Putamen (tissue), 1 donor: ENCODE measurements at regions not wholly inside any gene's neighbourhood (a gene's known extent, or its start where the extent isn't known, plus 50 kb on each side); places are given as distances from the start of the nearest gene placed in this dataset.

ENCODE experiments used
- DNase-seq: peaks from one replicate; pipeline ENCODE4 v3.0.0-alpha.2; 2016; ENCODE audit warnings: low spot score

GRCh38 chr20:56925082-56925830 is 296.1 kb downstream of the TFAP2C start:
- DNase-seq, result peak; percentile 6

- no peak for DNase-seq
These were observed 296.7 kb downstream of the TFAP2C start for GRCh38 chr20:56925831-56926170.

GRCh38 chr20:56926501-56926900 is 297.4 kb downstream of the TFAP2C start:
- DNase-seq, result no peak

- DNase-seq, result no peak
These were observed 298.0 kb downstream of the TFAP2C start for GRCh38 chr20:56927127-56927526.

- DNase-seq, result no peak
These were observed 298.9 kb downstream of the TFAP2C start for GRCh38 chr20:56928007-56928406.

GRCh38 chr20:56929606-56930005 is 300.5 kb downstream of the TFAP2C start:
- DNase-seq, result no peak

GRCh38 chr20:56930876-56931275 is 301.8 kb downstream of the TFAP2C start:
- DNase-seq, result no peak

GRCh38 chr20:56932575-56933330 is 303.6 kb downstream of the TFAP2C start:
- DNase-seq, result no peak

- no peak for DNase-seq
These were observed 304.2 kb downstream of the TFAP2C start for GRCh38 chr20:56933331-56933698.

- peak; percentile 9 for DNase-seq
These were observed 305.8 kb downstream of the TFAP2C start for GRCh38 chr20:56934888-56935287.

- no peak for DNase-seq
These were observed 311.4 kb downstream of the TFAP2C start for GRCh38 chr20:56940466-56940865.

- DNase-seq, result no peak
These were observed 312.1 kb downstream of the TFAP2C start for GRCh38 chr20:56941101-56941686.

- DNase-seq, result no peak
These were observed 315.1 kb downstream of the TFAP2C start for GRCh38 chr20:56943946-56944945.

- no peak for DNase-seq
These were observed 316.0 kb downstream of the TFAP2C start for GRCh38 chr20:56945057-56945456.

- DNase-seq, result no peak
These were observed 316.8 kb downstream of the TFAP2C start for GRCh38 chr20:56945901-56946300.

GRCh38 chr20:56949318-56949717 is 317.1 kb downstream of the BMP7 start:
- no peak for DNase-seq

- no peak for DNase-seq
These were observed 314.0 kb downstream of the BMP7 start for GRCh38 chr20:56952258-56953047.

- DNase-seq, result no peak
These were observed 313.3 kb downstream of the BMP7 start for GRCh38 chr20:56953048-56953586.

- DNase-seq, result no peak
These were observed 311.6 kb downstream of the BMP7 start for GRCh38 chr20:56954797-56955196.

GRCh38 chr20:56955680-56956079 is 310.8 kb downstream of the BMP7 start:
- no peak for DNase-seq

GRCh38 chr20:56956534-56956933 is 309.9 kb downstream of the BMP7 start:
- DNase-seq, result no peak
